NCI-H748 (cell line): ENCODE measurements at regions not wholly inside any gene's neighbourhood (a gene's known extent, or its start where the extent isn't known, plus 50 kb on each side); places are given as distances from the start of the nearest gene placed in this dataset.
"Not testable (repeated sequence)": the region's sequence is repeated elsewhere in the genome, so short reads cannot be mapped to it uniquely, and the experiment has no call there.

Source experiments
- DNase-seq: peaks from one replicate; lab custom pipeline; 2025; ENCODE audit not compliant: unreplicated experiment; lab: John Stamatoyannopoulos, UW

DNA sequence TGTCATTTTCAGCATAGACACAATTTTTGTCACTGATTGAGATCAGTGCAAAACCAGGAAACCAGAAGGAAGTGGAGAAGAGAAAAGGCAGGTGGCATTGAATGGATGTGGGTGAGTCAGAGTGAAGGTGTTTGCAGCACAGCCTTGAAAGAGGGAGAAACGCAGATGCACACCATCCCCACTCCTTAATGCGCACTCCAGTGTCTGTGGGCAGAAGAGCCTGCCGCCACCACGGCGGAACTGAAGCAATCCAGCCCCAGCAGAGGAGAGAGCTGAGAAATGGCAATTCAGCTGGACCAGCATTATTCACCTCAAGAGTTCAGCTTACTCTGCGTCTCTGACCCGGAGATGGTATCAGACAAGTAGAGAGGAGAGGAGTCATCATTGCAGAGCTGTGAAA lies 393.1 kb upstream of the FRG1 start:
- DNase-seq, result no peak

DNA sequence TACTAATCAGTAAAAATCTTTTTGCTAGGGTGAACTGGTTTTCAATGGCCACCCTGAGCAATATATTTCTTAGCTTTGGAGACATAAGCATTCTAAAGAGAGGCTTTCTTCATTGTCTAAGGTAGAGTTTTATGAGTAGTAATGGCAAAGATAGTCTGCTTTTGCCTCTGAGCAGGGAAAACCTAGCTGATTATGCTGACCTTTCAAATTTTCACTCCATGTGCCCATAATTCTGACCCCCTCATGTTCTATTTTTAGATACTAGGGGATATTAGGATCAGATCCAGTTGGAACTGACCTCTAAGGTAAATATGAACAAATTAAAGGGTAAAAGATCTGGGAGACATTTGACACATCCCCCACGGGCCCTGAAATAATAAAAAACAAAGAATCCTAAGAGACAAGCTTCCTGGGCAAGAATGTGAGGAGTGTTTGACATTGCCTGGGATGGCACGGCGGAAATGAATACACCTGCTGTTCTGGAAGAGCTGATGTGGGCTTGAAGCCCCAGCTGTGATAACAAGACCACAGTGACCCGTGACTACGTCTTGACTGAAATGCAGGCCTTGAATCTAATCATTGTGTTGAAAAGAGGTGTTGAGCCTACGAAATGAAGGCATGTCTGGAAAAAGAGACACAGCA lies 392.1 kb upstream of the FRG1 start:
- no peak for DNase-seq

DNA sequence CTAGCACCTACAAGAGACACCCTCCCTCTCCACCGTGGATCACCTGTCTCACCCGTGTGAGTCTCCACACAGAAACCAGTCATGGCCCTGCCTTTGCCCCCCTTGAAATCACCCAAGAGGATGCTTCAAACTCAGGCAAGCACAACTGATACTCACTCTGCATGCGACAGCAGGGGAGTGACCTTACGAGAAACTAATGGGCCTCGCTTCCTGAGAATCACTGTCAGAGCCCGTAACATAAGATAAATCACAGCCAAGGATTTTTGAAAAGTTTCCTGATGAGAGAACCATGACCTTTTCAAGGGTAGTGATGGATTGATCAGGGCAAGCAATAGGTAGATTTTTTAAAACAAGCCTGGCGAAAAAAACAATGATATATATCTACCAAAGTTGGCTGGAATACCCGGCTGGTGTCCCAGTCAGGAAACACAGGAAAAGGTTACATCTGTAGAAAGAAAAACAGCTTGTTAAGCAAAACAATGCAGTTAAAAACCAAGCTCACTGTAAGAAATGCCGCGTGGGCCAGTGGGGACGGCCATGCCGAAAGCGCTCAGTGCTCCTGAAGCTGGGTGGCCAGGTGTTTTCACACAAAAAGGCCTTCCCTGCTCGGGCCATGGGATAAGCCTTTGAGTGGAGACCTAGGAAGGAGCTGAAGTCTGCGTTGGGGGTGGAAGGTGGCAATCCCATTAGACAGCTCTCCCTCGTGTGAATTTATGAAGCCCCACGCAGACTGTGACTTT lies 388.6 kb upstream of the FRG1 start:
- not testable (repeated sequence) for DNase-seq

DNA sequence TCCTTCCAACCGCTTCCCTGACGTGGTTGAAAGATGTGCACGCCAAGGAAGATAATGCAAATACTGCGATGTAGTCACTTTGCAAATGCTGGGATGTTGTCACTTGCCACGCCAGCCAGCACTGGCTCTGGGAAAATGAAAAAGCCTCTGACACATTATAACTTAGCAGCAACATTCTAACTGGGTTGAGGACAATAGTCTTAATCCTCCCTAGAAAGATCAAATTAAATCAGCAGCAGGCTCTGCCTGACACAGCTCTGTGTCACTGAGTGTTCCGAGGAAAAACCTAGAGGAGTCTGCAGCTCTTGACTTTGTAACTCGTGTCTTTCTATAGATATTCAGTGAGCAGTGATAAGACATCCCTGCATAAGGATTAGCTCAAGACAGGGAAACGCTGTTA lies 380.1 kb upstream of the FRG1 start:
- DNase-seq, result not testable (repeated sequence)

DNA sequence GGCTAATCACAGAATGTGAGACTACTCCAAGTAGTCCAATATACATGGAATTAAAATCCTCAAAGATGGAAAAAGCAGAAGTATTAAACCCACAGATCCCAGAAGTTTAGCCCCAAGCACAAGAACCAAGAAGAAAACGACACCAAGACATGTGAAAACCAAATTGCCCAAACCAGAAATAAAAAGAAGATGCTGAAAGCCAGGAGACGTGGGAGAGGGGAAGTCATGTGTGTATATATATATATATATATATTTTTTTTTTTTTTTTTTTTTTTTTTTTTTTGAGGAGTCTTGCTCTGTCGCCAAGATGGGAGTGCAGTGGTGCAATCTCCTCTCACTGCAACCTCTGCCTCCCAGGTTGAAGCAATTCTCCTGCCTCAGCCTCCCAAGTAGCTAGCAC lies 376.9 kb upstream of the FRG1 start:
- not testable (repeated sequence) for DNase-seq

DNA sequence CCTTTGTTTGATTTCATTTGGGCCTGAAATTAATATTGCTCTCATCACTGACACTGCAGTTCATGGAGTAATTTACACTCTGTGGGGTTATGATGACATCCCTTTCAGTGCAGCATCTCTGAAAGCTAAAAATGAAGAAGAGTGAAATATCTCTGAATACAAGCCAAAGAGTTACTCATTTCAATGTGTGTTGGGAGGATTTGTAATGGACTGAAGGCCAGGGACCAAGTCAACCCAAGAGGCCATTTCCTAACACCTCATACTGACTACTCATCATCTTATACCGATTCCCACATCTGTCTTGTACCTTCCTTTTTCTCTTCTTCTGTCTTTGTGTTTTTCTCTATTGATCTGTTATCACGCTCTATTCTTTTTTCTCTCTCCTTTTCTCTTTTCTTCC lies 374.4 kb upstream of the FRG1 start:
- DNase-seq, result not testable (repeated sequence)

DNA sequence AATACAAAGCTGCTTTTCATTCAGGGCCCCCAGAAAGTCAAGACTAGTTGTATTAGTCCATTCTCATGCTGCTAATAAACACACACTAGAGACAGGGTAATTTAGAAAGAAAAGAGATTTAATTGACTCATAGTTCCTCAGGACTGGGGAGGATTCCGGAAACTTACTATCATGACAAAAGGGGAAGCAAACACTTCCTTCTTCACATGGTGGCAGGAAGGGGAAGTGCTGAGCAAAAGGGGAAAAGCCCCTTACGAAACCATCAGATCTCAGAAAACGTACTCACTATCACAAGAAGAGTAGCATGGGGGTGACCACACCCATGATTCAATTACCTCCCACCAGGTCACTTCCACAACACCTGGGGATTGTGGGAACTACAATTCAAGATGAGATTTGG lies 373.8 kb upstream of the FRG1 start:
- not testable (repeated sequence) for DNase-seq

DNA sequence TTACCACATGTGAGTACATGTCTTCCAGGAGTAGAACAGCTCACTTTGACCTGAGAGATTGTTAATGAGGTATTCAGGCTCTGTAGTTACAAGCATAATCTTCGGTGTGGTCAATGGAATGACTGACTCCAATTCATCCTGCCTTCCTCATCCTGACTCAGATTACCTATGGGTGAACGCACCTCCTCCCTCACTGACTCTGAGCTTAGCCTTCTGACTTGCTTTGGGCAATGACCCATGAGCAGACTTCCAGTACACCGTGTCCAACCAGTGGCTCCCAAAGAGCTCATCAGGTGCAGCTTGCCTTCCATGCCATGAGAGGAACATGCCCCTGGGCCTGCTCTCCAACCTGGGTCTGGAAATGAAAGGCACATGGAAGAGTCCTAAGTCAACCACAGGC lies 361.0 kb upstream of the FRG1 start:
- DNase-seq, result not testable (repeated sequence)

DNA sequence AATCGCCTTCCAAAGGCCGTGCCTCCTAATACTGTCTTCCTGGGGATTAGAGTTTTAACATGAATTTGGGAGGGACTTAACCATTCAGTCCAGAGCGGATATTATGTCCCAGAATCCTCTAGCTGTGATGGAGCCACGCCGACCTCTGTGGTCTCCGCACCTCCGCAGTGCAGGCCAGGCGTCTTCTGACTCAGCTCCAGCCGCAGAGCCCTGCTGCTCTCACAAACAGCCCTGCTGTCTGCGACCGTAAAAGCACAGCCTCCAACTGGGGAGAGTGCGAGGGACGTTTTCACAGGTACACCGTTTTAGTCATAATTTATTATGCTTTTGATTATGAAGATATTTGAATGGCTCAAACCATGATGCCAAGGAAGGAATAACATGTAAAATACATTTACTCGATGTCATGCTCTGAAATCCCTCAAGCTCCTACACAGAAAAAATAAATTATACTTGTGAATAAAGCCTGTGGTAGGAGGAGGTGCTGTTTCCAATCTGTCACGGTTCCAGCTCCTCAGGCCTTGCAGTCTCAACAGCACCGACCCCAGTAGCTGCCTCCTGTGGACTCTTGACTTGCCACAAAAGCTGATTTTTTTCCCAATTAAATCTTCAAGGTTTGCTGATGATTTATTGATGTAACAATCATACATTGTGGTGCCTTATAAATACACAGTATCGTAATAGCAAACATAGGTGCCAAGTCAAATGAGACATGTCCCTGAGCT lies 353.6 kb upstream of the FRG1 start:
- not testable (repeated sequence) for DNase-seq

DNA sequence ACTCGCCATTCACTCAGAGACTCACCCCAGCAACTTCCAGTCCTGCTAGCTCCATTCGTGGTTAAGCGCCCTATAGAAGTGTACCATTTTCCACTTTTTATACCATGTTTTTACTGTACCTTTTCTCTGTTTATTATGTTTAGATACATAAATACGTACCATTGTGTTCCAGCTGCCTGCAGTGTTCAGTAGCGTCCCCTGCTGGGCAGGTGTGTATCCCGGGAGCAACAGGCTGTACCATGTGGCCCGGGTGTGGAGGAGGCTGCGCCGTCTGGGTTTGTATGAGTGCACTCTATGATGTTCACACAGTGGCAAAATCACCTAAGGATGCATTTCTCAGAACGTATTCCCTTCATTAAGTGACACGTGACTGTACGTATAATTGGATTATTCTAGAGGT lies 351.5 kb upstream of the FRG1 start:
- not testable (repeated sequence) for DNase-seq

DNA sequence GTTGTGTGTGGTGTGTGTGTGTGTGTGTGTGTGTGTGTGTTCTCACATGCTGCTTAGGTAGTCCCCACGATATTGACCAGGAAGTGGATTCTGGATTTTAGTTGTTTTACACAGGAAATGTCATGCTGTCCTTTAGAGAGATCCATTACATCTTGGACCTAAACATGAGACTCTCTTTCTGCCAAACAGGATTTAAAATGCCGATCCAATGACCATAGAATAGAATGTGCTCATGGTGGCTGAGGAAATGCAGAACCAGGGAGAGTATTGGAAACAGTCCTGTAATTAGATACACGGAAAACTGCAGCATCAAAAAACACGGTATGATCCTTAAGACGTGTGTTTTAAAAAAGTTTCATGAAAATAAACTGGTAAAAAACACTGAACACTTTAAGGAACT lies 347.8 kb upstream of the FRG1 start:
- DNase-seq, result no peak

DNA sequence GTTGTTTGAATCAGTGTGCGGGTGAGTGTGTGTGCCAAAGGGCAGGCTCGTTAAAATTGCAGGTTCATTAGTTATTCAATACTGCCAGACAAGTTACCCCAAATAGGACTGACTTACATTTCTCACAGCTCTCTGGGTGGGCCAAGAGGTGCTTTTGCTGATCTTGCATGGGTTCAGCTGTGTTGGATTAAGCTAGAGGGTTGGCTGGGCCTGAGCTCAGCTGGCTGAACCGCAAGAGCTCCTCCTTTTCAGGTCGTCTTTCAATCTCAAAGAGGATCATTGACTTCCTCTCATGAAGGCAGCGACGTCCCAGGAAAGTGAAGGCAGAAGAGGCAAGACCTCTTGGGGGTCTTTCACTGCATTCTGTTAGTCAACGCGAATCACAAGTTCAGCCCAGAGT lies 343.3 kb upstream of the FRG1 start:
- no peak for DNase-seq

DNA sequence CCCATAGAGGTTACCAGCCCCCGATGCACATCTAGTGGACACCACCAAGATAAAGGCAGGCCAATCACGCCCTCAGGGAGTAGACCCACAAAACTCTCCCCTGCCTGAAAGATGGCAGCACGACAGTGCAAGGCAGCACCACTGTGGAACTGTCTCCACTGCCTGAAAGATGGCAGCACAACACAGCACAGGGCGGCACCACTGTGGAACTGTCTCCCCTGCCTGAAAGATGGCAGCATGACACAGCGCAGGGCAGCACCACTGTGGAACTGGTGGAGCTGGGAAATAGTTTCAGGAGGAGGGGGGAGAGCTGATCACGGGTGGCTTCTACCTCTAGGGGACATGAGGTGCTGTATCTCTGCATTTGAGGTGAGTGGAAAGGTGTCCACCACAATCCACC lies 340.4 kb upstream of the FRG1 start:
- DNase-seq, result no peak

DNA sequence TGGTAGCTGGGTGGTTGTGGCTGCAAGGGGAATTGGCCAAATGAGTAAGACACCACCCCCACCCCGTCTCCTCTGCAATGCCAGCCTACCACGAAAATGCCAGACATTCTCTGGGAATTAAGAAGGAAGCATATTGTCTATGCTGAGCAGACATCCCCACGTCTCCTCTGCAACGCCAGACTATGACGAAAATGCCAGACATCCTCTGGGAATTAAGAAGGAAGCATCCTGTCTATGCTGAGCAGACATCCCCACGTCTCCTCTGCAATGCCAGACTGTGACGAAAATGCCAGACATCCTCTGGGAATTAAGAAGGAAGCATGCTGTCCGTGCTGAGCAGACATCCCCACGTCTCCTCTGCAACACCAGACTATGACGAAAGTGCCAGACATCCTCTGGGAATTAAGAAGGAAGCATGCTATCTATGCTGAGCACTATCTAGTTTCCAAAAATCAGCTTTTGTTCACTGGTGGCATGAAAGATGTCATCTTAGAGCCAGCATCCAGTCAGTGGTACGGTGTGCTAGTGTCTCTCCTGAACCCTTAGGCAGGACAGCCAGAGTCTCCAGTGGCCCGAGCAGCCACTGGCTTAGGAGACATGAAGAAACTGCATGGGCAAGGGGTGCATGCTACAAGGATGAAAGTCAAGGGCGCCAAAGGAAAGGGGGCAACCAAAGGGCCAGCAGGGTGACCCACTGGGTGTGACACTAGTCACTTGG lies 339.8 kb upstream of the FRG1 start:
- no peak for DNase-seq

DNA sequence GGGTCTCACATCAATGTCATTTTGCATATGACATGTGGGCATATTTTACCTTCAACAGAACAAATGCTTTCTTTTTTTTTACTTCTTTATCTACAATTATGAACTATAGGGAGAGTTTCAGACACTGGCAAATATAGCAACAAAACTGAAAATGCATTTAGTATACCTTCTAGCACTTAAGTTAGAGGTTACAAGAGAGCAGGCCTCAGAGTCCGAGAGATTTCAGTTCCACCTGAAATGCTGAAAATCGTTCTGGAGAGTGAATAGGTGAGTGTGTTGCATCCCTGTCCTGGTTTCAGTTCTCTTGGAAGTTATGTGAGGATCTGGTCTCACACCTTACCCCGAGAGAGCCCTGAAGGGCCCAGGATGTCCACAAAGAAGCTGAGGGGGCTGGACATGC lies 337.8 kb upstream of the FRG1 start:
- DNase-seq, result not testable (repeated sequence)

DNA sequence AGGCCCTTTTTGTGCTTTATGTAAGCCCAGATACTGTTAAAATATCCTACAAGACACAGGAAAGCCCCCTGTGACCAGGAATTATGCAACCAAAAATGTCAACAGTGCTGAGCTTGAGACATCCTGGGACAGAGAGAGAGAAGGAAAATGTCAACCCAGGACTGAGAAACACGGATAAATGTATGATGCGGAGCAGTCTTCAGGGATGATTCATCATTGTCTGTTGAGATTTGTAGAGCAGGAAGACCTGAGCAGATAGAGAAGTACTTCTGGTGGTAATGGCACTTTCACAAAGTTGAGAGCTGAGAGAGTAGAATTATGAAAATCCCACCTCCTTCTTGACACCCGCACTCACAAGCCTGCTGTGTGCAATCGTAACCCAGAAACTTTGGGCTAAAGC lies 330.1 kb upstream of the FRG1 start:
- not testable (repeated sequence) for DNase-seq

DNA sequence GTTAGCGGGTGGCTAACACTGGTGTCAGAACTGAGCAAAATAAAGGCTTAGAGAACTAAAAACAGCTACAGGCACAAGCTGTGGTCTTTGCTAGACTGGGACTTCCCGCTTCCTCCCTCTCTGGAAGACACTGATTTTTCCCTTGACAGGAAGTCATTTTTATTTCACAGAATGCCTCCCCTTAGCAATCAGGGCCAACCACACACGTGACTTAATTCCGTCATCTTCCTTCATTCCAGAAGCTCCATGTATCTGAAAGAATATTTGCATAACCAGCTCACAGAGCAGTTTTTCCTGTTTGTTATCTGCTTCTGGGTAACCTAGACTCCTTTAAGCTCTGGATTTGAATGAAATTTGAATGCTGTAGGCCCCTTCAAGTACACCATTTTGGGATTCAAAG lies 327.5 kb upstream of the FRG1 start:
- no peak for DNase-seq

DNA sequence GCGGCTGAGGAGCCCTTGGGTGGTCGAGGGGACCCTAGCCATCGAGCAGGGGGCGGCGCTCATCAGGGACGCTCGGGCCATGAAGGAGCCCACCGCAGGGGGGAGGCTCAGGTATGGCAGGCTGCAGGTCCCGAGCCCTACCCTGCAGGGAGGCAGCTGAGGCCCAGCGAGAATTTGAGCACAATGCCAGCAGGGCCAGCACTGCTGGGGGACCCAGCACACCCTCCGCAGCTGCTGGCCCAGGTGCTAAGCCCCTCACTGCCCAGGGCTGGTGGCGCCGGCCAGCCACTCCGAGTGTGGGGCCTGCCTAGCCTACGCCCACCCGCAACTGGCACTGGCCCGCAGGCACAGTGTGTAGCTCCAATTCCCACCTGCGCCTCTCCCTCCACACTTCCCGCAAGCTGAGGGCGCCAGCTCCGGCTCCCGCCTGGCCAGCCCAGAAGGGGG lies 325.4 kb upstream of the FRG1 start:
- DNase-seq, result no peak

DNA sequence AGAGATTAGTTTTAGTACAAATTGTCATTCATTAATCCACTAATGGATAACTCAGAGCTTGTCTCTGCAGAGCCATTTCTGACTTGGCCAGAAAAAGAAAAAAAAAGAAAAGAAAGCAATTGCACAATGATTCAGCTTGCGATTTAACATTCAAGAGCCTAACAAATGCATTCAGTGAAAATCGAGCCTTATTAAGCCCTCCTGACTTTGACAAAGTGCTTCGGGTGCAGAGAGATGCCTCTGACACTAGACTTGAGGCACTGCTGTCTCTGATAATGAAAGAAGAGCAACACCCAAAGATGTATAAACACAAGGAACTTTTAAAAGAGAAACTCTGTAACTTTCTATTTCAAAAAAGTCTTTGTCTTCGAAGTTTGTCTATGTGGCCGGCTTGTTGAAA lies 322.9 kb upstream of the FRG1 start:
- not testable (repeated sequence) for DNase-seq

DNA sequence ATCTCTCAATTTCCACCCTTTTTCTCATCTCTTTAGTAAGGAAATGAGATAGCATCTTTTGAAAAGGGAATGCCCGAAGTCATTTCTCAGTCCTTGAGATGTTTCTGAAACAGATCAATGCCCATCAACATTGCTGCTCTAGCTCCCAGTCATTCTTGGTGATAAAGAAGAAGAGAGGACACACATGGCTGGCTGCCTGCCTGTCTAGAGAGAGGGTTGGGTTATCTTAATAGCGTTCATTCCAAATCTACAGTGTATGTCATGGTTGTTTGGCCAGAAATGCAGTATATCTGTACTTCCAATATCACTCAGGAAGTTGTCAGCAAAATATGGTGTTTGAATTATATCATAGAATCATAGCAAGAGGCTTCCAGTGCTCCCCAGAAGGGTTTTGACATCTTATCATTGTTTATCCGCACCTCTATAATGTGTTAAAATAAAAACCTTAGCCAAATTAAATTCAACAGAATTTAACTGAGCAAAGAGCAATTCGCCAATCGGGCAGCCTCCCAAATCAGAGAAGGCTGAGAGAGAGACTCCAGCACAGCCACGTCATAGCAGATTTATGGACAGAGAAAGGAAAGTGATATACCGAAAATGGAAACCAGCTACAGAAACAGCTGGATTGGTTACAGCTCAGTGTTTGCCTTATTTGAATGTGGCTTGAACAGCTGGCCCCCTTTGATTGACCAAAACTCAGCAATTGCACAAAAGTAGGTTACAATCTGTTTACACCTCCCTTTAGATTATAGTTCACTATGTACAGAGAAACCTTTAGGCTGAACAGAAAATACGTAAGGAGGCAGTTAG lies 321.0 kb upstream of the FRG1 start:
- not testable (repeated sequence) for DNase-seq

DNA sequence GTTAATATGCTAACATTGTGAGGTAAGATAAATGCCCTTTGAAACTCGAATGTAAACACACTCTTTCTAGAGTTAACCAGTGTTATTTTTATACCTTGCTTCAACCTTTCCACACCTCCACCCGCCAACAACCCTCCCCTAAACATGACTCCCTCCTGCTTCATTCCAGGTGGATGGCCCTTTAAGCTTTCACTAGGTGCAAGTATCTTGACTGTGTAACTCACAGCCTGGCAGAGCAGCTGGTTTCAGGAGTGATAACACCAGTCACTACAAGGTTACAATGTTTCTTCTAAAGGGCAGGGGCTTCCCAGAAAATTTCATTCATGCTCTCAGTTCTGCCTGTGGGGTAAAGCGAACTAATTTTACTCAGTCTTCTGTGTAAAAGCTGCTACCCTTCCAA lies 318.1 kb upstream of the FRG1 start:
- DNase-seq, result not testable (repeated sequence)
